Kidney (tissue), 13 donors: ENCODE measurements at regions not wholly inside any gene's neighbourhood (a gene's known extent, or its start where the extent isn't known, plus 50 kb on each side); places are given as distances from the start of the nearest gene placed in this dataset. TPM values are rescaled to one million over a fixed set of nuclear protein-coding genes. Genes with fewer than 3 reads are reported as not detected.

Experiments
- DNase-seq, 5 donors: peaks; one replicate each; pipeline ENCODE4 v3.0.0-alpha.2; 2013 to 2020
- FAIRE-seq: peaks from 2 replicates; lab custom pipeline; 2012; peaks lifted over from hg19 to GRCh38; lab: Jason Lieb, UNC
- H3K27ac ChIP-seq, 2 donors: one replicate each; pipeline ENCODE4 v1.7.0; 2013; ENCODE audit warnings: low read depth in 2 of 2, low read length in 2 of 2, inconsistent platforms in 1 of 2
- H3K27me3 ChIP-seq: one replicate; pipeline ENCODE4 v1.7.1; 2013; ENCODE audit warnings: low read length, inconsistent platforms; ENCODE audit not compliant: control insufficient read depth, insufficient read depth
- H3K36me3 ChIP-seq, 3 donors: one replicate each; pipeline versions ENCODE4 v1.7.0 to v1.7.1; 2013; ENCODE audit warnings: low read length in 3 of 3, control low read depth in 1 of 3, inconsistent platforms in 1 of 3; ENCODE audit not compliant: insufficient read depth in 3 of 3, control insufficient read depth in 2 of 3
- H3K4me1 ChIP-seq, 3 donors: one replicate each; pipeline versions ENCODE4 v1.7.0 to v1.7.1; 2013; ENCODE audit warnings: low read length in 3 of 3, inconsistent platforms in 1 of 3, low read depth in 1 of 3; ENCODE audit not compliant: control insufficient read depth in 2 of 3, insufficient read depth in 2 of 3
- H3K4me3 ChIP-seq, 3 donors: one replicate each; pipeline versions ENCODE4 v1.7.0 to v1.8.1; 2013; ENCODE audit warnings: low read length in 3 of 3, control low read depth in 1 of 3, inconsistent platforms in 1 of 3
- H3K9ac ChIP-seq, 3 donors: one replicate each; pipeline versions ENCODE4 v1.7.0 to v1.7.1; 2013; ENCODE audit warnings: low read length in 3 of 3, control low read depth in 1 of 3, inconsistent platforms in 1 of 3
- H3K9me3 ChIP-seq, 3 donors: one replicate each; pipeline versions ENCODE4 v1.7.0 to v1.7.1; 2013; ENCODE audit warnings: low read length in 3 of 3, control low read depth in 1 of 3, inconsistent platforms in 1 of 3; ENCODE audit not compliant: control insufficient read depth in 2 of 3, insufficient read depth in 1 of 3
- CTCF ChIP-seq: IDR thresholded peaks from 3 replicates; pipeline ENCODE4 v1.5.1; 2012; ENCODE audit warnings: mild to moderate bottlenecking, moderate library complexity, borderline replicate concordance; ENCODE audit not compliant: insufficient read depth; ENCODE audit errors: extremely low read depth
- intact Hi-C: fragments of 100-400 bp; cut with DNase I; formaldehyde crosslinking; loops from one replicate; pipeline ENCODE4 v1.11.1; 2022
- microRNA-seq: library from miRNA; unstranded; fragments of <30 nt; microRNA quantifications from one replicate; pipeline ENCODE4 v1.2.0, GENCODE V29; 2020
- donor health status: control.
- donor health status: control.
- donor health status: control.
- donor health status: control.
- donor health status: control.
- donor health status: DM: yes; HTN: yes; CAD: no.
- donor health status: Normal renal cell carcinoma (clear cell type).

GRCh38 chr22:47225080-47225930 is 462.9 kb downstream of the TBC1D22A start:
- Histone ChIP-seq H3K4me3 (no peak overlapping the region), H3K9me3 (no peaks in the 10 kb centered on the region), H3K27ac (no peak overlapping the region), H3K9ac (no peak overlapping the region), H3K36me3 (no peaks in the 10 kb centered on the region), H3K27me3 (no peaks in the 10 kb centered on the region), H3K4me1 (no peaks in the 10 kb centered on the region)
- FAIRE-seq, result no peak
- no peak for DNase-seq
- no peak for TF ChIP-seq CTCF
- intact Hi-C loops, result no loop called here

Small RNA genes lying in the stretch of these regions (microRNA-seq; reads per million reads assigned to microRNA genes)
- not detected for gene MIR3201
- not detected for gene MIR3667
- not detected for gene MIR4535
